Right hindlimb (tissue), 1 donor: ENCODE measurements at regions not wholly inside any gene's neighbourhood (a gene's known extent, or its start where the extent isn't known, plus 50 kb on each side); places are given as distances from the start of the nearest gene placed in this dataset.
A peak's percentile ranks its signal among the peaks of the same experiment; 100 is the strongest.
"Not testable (repeated sequence)": the region's sequence is repeated elsewhere in the genome, so short reads cannot be mapped to it uniquely, and the experiment has no call there.

Experiments used
- DNase-seq: peaks from one replicate; pipeline ENCODE4 v3.0.0-alpha.2; 2018

DNA sequence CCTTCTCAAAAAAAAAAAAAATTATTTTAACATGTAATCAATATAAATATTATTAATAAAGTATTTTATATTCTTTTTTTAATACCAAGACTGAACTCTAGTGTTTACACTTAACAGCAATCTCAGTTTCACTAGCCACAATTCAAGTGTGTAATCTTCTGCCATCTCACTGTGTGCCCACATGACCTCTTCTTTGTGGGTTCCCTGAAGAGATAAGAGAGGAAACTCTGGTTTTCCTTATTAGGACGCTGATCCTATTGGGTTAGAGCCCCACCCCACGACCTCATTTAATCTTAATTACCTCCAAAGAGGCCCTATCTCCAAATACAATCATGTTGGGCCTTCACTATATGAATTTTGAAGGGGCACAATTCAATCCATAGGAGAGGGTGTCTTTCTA, 177.6 kb downstream of the STK31 start:
- no peak for DNase-seq

DNA sequence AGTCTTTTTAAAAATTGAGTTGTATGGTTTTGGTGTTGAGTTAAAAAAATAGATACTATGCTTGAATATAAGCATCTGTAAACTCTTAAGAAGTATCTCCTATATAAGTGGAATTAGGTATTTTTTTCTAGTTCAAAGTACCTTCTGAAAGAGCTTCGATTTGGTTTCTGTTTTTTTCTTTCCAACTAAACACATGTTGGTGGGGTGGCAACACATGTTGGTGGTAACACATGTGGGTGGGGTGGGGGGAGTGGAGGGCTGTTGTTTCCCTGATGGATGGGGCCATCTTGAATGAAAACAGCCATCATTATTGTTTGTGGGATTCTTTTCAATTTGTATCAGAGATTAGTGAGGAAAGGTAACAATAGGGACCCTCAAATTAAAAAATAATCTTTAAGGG, 178.9 kb downstream of the STK31 start:
- DNase-seq, result no peak

DNA sequence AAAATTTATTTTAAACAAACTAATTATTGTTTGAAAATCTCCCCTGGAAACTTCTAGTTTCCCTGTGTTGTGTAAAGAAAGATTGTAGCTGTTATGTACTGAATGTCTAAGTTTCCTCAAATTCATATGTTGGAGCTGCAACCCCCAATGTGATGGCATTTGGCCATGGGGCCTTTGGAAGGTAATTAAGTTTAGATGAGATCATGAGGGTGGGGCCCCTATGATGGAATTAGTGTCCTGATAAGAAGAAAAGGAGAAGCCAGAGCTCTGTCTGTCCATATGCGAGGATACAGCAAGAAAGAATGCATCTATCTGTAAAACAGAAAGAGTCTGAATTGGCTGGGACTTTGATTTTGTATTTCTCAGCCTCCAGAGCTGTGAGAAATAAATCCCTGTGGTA, 179.5 kb downstream of the STK31 start:
- DNase-seq, result no peak

DNA sequence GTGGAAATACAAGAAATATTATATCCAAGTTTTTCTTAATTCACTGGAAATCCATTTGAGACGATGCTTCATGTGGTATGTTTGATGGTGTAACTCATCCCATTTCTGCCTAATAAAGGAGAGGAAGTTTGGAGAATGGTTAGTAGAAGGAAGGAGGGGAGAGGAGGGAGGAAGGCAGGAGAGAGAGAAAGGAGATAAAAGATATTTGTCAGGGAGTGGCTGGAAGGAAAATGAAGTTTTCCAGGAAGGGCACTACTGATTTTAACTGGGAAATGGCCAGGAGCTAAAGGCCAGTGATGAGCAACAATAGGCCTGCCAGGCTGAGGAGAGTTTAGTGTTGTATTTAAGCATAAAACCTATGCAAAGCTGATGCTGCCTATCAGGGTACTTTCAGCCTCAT, 182.0 kb downstream of the STK31 start:
- DNase-seq, result no peak

DNA sequence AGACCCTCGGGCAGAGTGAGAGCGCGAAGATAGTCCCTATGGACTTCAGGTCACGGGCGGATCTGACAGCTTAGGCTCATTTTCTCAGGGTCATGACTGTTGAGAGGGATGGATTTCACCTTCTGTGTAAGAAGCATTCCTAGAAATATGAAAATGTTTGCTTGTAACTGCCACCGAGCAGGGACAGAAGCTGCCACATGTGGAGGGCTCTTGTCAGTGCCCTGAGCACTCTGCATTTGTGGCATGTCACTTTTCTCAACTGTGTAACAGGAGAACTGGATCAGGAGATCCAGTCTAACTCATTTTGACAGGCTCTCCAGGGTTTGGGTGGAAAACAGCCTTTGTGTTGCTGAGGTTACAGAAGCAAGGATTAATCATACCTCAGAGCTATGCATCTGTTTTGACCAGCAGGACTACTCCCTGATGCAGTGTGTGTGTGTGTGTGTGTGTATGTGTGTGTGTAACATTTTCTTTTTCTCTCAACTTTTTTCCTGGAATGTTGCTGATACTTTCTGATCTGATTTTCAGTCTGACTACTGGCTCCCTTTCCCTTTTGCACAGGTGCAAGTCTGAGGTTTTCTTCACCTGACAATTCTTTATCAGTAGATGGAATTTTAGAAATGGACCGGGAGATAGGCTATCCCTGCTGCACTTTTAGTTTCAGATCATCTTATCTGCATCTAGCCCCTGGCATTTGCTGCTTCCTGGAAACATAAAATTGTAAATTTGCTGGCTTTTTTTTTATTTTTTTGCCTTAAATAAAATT, 183.3 kb downstream of the STK31 start:
- DNase-seq, result no peak

DNA sequence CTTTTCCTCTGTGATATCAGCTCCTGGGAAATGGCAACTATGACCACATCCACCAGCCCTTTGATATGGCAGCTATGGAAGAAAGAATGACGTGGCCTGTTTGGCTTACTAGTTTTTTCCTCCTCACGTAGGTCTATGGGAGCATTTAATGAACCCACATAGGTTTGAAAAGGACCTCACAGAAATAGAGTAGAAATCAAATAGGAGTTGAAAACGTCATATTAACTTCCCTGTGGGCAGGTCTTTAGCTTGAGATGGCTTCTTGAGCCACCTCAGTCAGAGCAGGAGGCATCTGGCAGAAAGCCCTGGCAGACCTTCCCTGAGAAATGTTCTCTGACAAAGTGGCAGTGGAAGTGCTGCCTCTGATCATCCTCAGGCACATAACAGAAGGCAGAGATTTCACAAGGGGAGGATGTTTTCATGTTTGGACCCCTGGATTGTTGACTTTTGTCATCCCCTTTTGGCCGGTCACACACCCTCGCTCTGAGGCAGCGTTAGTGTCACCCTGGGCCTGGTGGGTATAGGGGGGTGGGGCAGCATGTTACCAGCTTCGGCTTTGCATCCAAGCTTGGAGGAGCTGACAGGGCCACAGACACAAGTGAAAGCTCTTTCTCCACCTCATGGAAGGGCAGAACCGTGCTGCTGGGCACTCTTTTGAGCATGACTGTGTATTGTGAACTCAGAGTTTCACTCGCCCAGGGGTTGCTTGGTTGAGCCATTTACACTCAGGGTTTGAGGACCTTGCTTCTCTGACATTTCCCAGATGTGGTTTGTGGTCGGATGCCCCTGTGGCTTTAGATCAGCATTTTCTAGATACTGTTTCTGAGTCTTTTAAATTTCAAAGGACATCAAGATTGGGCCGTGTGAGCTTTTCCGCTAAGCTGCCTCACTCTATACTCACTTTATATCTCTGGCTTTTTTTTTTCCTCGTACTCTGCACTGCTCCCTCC, 184.2 kb downstream of the STK31 start:
- no peak for DNase-seq

DNA sequence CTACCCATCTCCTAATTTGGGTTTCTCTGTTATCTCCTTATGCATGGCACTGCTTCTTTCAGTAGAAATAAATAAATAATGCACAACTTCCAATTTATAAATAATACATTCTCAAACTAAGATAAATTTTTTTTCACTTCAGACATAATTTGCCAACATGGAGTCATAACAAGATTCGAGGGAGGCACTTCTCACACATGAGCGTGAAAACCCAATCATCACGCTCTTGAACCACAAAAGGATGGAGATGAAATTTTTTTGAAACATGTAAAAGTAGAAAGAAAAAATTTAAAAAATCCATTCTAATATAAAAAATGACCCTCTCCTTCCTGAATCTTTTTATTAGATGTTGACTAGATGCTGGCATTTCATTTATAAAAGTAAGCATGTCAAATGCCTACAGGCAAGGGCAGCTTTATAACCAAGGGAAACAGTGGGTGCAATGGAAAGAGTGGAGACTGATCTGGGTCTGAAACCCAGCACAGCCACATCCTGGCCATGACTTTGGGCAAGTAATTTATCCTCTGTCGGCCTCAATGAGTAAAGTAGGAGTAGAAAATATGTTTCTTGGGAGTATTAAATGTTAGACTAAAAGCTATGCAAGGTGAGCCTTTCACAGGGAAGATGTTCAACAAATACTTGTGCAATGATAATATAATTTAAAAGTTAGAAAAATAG, 185.0 kb downstream of the STK31 start:
- DNase-seq, result no peak

DNA sequence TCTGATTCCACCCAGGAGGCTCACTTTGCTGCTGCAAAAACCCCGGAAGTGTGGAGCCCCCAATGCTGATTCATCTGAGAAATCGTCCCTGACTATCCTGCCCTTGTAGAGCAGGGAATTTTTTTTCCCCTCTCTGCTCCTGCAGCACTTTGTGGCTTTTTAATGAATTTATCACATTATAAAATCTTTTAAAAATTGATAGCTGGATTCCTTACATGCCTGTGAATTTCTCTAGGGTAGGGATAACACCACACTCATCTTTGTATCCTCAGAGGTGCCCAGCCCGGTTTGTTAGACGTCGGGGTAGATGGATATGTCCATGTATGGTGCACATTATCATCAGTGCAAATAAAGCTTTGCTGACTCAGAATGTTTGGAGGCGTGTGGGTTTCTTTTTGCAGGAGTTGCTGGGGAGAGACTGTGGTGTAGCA, 185.7 kb downstream of the STK31 start:
- DNase-seq, result no peak

DNA sequence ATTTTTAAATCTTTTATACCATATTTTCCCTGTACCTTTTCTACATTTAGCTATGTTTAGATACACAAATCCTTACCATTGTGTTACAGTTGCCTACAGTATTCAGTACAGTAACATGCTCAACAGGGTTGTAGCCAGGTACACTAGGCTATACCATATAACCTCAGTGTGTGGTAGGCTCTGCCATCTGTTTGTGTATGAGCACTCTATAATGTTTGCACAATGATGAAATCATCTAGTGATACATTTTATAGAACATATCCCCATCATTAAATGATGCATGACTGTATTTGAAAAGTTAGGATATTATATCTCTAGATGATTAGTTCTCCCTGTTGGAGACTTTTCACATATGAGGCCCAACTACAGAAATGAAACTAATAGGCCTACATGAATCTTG, 188.6 kb downstream of the STK31 start:
- no peak for DNase-seq

DNA sequence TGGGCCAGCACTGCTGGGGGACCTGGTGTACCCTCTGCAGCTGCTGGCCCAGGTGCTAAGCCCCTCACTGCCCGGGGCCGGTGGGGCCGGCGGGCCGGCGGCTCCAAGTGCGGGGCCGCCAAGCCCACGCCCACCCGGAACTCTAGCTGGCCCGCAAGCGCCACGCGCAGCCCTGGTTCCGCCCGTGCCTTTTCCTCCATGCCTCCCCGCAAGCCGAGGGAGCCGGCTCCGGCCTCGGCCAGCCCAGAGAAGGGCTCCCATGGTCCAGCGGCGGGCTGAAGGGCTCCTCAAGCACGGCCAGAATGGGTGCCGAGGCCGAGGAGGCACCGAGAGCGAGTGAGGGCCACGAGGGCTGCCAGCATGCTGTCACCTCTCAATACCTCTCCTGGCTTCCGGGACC, 194.9 kb downstream of the STK31 start:
- DNase-seq, result not testable (repeated sequence)

DNA sequence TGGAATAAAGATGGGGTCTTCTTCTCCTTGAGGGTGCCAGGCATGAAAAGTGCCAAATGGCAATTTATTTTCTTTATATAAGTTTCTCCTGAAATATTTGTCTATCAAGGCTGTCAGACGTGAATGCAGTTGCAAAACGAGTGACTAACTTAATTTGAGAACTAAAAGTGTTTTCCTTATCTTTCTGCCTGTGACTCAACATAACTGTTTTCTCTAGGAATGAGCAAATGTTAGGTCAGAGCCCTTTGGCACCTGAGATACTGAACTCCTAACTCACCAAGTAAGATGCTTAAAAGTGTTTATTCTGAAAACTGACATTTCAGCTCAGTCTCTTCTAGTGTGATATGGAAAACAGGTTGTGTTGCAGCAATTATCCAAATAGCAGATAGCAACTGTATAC, 197.0 kb downstream of the STK31 start:
- no peak for DNase-seq

DNA sequence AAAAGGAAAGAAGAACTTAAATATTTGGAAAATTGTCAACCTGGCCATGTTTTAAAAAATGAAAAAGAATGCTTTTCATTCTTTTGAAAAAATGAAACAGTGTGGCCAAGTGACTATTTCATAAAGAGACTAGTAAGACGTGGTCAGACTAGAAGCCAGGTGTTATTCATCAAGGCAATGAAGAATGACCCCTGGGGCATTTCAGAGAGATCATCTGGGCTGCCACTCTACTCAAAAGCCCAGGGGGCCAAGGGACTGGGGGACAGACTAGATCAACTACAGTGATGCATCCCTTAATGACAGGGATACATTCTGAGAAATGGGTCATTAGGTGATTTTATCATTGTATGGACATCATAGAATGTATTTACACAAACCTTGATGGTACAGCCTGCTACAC, 199.4 kb downstream of the STK31 start:
- DNase-seq, result no peak

DNA sequence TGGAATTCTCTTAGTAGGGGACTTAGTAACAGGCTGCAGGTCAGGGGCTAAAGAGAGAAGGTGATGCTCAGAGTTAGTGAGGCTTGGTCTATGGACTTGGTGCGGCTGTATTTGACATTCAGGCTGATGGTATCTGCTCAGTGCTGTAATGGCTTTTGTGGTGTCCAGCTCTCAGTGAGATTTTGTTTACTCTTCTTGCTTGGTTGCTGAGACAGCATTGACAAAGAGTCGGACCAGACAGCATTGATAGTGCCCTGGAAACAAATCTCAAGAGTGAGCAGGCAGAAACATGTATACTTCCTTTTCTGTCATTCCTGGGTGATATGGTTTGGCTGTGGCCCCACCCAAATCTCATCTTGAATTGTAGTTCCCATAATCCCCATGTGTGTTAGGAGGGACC, 202.0 kb downstream of the STK31 start:
- no peak for DNase-seq

DNA sequence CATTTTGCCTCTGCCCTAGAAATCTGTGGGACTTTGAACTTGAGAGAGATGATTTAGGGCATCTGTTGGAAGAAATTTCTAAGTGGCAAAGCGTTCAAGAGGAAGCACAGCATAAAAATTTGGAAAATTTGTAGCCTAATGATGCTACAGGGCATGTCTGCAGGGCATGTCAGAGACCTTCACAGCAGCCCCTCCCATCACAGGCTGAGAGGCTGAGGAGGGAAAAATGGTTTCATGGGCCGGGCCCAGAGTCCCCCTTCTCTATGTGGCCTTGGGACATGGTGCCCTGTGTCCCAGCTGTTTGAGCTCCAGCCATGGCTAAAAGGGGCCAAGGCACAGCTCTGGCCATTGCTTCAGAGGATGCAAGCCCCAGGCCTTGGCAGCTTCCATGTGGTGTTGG, 203.0 kb downstream of the STK31 start:
- no peak for DNase-seq

DNA sequence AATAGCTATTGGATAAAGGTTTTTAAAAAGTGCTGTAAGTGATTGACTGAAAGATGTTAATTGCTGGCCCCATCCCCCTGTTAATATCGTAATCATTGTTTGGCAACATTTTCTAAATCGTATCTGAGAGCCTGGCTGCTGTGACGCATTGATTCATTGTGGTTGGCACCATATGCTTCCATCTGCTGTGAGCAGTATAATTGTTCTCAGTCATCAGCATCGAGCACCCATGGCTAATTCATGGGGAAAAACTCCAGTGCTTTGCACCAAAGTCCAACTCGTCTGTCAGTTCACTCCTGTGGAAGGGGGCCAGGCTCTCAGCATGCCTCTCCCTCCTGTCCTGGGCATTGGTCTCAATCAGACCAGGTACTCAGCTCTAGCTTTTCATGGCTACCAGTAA, 205.2 kb downstream of the STK31 start:
- DNase-seq, result peak; percentile 32

DNA sequence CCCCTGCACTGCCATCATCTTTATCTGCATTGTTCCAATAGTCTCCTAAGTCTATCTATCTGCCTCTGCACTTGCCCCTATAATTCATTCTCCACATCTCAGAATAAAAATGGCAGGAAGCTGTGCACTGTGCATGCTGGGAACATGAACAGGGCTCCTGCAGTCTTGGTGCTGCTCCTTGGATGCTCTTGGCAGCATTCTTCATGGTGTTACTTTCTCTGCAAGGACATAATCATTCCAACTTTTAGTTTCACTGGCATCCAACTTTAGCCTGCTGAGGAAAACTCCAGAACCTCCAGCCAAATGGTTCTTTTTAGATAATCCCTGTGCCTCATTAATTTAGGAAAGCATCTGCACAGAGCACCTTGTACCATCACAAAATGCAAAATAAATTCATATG, 208.3 kb downstream of the STK31 start:
- DNase-seq, result no peak

DNA sequence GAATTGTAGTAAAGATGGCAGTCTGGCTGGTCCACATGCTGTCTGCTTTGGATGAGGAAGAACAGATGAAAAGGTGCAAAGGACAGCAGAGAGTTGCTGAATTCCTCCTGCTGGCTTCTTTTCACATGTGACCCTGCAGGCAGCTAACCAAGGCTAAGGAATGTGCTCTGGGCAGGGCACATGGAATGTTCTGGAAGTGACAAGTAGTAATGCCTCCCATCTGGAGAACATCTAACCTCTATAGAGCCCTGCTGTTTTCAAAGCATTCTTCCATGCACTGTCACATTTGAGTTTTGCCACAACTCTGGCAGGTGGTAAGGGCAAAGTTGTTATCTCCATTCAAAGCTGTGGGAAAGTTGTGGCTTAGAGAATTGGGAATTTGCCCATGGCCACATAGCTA, 208.8 kb downstream of the STK31 start:
- DNase-seq, result peak; percentile 68

DNA sequence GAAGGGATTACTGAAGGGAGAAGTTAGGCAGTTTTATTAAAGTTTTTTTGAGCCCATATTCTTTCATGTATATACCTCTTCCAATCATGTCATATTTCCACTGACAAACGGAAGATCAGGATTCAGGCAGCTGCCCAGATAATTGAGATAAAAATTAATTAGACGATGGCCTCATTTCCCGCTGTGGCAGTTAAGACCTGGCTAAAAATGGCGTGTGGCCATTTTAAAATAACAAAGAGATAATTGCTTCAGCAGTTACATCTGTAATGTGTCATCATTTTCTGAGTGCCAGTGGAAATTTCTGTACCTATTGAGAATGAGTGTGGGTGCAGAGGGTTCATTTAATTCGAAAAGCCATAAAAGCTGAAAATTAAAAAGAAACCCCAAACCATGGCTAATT, 215.1 kb downstream of the STK31 start:
- DNase-seq, result no peak

DNA sequence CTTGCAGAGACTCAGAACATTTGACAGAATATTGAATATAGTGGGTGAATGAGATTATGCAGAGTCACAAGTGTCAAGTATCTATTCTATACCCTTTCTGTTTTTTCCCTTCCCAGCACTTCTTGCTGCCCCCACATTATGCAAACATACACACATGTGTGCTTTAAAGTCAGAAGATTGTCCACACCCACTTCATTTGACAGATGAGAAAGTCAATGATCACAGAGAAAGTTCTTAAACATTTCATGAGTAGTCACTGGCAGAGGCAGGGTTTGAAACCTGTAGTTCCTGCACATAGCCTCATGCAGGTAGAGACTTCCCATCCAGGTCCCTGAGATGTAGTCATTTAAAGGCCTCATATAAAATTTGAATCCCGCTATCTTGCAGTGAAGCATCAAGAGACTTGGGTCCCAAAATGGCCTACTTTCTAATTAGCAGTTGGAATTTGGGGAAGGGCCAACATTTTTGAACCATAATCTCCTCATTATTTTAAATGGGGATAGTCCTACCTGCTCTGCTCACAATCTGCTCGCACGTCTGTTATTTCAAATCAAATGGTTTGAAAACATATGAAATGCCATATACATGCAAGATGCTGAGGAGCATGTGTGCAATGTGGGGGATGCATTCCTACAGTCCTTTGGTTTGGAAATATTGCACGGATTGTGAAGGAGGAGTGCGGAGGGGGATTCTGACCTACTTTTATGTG, 217.8 kb downstream of the STK31 start:
- no peak for DNase-seq

DNA sequence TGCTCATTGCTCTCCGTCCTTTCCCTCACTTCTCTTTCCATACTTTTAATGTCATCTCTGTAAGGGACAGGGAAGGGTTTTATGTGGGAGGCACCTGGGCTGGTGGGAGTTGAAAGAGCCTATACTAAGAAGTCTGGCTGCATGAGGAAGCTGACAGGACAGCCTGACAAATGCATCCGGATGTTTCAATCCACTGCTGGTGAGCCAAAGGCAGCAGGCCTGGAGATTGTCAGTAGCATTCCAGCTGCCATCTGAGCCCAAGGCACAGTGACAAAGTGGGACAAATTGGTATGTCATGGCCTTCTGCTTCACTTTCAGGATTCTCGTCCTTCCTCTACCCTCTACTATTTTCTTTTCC, 218.4 kb downstream of the STK31 start:
- DNase-seq, result peak; percentile 22

DNA sequence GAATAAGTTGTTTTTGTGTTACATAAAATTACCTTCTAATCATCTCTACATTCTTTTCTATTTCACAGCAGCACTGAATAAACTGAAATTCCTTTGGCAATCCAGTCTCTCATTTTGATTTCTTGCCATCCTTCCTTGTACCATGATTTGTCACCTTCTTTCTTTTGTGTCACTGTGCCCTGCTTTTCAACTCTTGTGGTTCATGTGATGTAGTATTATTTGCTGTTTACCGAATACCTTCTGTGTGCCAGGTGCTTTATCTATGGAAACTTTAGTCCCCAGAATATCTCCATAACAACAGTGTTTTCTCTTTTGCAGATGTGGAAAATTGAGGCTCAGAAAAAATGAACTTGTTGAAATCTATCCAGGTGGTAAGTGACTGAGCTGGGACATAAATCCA, 220.3 kb downstream of the STK31 start:
- no peak for DNase-seq

DNA sequence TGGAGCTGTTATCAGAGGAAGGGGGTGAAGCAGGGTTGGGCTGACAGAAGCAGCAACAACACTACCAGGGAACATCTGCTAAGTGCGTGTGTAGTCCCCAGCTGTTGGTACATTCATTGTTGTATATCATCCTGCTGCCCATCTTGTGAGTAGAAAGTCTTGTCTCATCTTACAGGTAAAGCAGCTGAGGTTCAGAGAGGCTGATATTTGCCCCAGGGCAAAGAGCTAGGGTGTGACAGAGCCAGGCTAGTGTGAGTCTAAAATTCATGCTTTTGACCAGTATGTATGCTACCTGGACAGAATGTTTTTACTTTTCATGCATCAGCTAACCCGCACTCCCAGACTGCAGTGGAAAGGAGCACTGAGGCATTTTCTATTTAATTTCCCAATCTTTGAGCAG, 221.6 kb downstream of the STK31 start:
- DNase-seq, result no peak

DNA sequence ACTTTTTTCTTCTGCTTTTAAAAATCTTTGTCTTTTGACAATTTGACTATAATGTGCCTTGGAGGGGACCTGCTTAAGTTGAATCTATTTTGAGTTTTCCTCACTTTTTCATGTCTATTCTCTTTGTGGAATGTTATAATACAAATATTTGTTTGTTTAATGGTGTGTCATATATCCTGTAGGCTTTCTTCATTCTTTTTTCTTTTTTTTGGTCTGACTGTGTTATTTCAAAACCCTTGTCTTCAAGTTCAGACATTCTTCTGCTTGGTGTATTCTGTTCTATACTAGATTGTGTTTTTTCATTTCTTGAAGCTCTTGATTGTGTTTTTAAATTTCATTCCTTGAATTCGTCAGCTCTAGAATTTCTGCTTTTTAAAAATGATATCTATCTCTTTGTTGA, 228.2 kb downstream of the STK31 start:
- no peak for DNase-seq
